Prostate gland (tissue), 2 donors: ENCODE measurements at regions not wholly inside any gene's neighbourhood (a gene's known extent, or its start where the extent isn't known, plus 50 kb on each side); places are given as distances from the start of the nearest gene placed in this dataset.

Experiments used
- POLR2A ChIP-seq: fragments of 450-650 bp; IDR thresholded peaks from one replicate; pipeline ENCODE4 v1.6.1; 2016; ENCODE audit warnings: antibody characterized with exemption, mild to moderate bottlenecking
- POLR2AphosphoS5 ChIP-seq: sonication (generic); formaldehyde crosslinking; IDR thresholded peaks from one replicate; pipeline ENCODE4 v1.6.1; 2017; ENCODE audit warnings: antibody characterized with exemption
- TF ChIP-seq, protein P1 (sequence below), 4 experiments: fragments of 200-600 bp in 2 of 4; fragments of 450-650 bp in 2 of 4; sonication (generic) in 2 of 4; IDR thresholded peaks; 1 replicate in 3 of 4; 2 replicates in 1 of 4; pipeline ENCODE4 v1.5.1; 2016 to 2019; ENCODE audit warnings: antibody characterized with exemption in 4 of 4, mild to moderate bottlenecking in 2 of 4, moderate library complexity in 2 of 4

DNA sequence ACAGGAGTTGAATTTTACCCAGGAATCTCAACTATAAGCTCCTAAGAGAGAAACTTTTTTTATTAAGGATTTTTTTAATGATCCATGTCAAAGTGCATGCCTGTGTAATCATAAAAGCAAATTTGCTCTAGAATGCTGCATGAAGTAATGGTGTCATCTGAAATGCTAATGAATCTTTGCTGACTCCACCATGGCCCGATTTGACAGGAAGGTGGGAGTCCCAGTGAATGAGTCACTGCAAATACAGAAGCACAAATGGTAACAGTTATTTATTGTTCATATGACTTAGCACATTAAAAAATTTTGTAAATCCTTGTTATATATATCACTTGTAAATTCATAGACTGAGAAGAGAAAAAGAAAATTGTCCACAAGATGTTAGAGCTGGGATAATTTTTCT lies 341.3 kb downstream of the RASEF start:
- TF ChIP-seq, protein P1, sequence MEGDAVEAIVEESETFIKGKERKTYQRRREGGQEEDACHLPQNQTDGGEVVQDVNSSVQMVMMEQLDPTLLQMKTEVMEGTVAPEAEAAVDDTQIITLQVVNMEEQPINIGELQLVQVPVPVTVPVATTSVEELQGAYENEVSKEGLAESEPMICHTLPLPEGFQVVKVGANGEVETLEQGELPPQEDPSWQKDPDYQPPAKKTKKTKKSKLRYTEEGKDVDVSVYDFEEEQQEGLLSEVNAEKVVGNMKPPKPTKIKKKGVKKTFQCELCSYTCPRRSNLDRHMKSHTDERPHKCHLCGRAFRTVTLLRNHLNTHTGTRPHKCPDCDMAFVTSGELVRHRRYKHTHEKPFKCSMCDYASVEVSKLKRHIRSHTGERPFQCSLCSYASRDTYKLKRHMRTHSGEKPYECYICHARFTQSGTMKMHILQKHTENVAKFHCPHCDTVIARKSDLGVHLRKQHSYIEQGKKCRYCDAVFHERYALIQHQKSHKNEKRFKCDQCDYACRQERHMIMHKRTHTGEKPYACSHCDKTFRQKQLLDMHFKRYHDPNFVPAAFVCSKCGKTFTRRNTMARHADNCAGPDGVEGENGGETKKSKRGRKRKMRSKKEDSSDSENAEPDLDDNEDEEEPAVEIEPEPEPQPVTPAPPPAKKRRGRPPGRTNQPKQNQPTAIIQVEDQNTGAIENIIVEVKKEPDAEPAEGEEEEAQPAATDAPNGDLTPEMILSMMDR (IDR thresholded peaks at IDR 0.05) = no peak
- TF ChIP-seq POLR2AphosphoS5 (no peak), POLR2A (no peak)
